ENCODE measurements at regions not wholly inside any gene's neighbourhood (a gene's known extent, or its start where the extent isn't known, plus 50 kb on each side); places are given as distances from the start of the nearest gene placed in this dataset.

DNA sequence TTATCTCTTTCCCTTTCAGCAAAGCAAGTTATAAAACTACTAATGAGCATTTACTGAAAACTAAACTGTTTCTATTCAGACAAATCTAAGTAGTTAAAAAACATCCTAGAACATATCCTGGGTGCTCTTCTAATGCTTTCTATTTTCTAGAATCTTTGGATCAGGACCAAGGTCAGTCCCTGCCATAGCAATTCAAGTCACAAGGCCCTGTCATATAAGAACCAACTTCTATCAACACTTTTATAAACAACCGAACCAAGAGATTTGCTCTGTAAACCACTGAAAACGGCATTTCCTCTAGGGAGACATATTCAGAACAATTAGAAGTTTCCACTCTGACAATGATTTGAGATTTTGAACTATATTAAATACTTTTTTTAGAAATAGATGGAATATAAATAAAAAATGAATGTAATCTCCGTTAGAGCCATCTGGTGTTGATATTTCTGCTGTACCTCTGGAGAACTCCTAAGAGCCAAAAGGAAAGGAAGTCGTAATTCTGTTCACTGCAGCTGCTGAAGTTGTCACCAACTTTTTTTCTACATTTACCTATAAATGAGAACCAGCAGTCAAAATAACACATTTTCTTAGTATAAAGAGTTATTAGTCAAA is 51.4 kb upstream of the LGSN start:
- no peak for DNase-seq

DNA sequence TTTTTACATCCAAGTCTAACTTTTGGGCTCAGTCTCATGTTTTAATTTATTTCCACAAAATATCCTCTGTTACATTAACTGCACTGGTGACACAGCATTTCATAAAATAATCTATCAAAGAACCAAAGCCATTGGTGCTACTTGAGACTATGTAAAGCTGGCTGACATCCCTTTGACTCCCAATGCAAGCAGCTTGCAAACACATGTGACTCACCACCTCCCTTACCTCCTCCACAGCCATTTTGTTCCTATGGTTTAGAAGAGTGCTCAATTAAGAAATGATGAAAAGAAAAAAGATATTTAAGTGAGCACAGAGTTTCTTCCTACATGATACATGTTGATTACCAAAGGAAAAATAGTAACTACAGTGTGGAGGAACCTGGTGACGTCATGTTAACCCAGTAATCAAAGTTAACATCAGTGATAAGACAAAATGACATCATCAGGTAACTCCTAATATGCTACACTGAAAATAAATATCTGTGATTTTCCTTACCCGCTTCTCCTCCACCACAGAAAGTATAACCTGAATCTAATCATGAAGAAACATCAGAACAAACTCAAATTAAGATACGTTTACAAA is 53.3 kb upstream of the LGSN start:
- DNase-seq: no peak

DNA sequence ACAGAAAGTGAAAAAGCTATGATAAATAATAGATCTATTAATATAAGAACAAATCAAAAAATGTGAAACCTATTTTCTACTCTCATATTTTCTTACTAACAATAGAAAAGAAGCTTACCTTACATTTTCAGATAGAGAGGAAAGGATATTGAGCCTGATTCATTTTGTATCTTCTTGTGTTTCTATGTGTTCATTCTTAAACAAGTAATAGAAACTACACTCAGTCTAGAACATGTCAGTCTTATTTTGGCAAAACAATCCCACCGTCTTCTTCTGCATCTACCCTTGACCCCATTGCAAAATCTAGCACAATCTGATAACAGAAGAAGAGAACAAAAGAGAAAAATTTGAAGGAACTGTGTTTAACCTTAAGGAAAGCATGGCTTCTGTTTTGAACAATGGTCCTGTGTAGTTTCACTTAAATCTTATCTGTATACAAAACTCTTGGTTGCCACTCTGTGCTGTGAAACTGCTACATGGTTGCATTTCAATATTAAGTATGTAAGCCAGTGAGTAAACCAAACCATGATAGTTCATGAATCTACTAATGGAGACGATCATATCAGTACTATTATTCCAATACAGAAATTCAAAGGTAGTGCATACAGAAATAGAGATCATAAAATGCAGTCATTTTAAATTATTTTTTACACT is 69.5 kb upstream of the LGSN start:
- DNase-seq: no peak

DNA sequence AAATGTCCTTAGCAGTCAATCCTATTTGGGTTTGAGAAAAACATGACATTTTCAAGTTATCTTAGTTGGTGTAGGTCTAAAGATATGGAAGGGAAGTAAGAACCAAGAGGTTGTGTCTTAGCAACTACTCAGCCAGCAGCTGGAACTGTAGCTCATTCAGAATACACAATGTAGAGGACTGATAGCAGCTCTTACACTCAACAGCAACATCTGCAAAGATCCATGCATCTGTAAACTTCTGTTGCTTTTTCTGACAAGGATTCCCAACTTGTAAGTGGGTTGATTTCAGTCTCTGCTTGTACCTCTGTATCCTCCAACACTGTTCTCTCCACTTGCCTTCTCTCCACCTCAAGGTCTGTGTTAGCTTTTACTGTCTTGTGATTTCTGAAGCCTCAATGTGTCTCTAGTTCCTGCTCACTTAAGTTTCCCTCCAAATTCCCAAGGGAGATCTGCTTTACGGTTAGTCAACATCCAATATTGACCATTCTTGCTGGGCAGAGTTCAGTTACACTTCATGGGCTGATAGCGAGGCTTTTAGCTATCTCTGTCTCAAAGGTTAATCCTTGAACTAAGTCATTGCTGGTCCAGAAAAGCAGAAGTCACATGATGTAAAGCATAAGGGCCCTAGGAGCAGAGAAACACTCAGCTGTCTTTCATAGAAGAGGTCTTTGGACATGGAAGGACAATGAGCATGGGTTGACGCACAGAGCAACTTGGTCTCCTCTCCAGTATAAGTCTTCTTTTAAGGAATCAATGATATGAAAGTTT is 71.6 kb upstream of the LGSN start:
- no peak for DNase-seq

DNA sequence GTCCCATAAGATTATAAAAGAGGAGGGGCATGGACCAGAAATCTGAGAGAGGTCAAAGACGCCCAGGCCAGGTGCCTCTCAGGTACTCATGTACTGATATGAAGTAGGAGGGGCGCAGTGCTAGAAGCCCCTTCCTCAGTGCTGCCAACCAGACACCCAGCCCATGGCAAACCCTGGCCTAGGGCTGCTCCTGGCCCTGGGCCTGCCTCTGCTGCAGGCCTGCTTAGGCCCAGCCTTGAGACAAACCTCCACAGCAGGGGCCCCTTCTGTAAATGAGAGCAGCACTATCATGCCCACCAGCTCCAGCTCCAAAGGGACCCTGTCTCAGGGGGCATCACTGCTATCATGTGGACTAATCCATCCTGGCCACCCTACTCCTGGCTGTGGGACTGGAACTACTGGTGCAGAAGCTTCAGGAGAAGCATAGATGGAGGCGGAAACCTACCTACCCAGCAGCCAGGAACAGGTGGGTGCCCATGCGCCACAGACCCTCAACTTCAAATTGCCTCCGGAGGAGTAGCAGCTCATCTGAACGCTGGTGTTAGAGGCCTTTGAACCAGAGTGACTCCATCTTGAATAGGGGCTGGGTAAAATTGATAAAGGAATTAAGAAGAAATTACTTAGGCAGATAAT is 72.4 kb upstream of the LGSN start:
- DNase-seq: no peak

DNA sequence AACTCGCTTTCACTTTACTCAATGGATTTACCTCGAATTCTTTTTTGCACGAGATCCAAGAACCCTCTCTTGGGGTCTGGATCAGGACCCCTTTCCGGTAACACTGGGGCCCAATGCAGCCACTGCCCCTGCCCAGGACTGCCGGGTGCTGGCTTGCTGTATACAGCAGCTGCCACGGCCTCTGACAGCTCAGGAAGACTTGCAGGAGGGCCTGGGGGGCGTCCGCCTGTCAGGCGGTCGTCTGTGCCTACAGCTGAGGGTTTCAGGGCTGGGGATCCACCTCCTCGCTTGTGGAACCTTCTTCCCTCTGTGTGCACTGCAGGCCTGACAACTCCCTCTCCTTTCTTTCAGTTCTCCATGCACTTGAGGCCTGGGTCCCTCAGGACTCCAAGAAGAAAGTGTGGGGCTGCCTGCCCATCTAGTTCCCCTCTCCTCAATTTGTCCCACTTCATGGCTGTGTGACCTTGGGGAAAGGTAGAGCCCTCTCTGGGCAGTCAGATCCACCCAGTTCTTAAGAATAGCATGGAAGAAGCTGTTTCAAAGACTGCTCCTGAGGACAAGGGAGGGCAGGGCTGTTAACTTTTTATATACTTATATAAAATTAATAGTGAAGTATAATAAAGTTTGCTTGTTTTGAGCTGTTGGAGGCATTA is 75.0 kb upstream of the LGSN start:
- DNase-seq: no peak

DNA sequence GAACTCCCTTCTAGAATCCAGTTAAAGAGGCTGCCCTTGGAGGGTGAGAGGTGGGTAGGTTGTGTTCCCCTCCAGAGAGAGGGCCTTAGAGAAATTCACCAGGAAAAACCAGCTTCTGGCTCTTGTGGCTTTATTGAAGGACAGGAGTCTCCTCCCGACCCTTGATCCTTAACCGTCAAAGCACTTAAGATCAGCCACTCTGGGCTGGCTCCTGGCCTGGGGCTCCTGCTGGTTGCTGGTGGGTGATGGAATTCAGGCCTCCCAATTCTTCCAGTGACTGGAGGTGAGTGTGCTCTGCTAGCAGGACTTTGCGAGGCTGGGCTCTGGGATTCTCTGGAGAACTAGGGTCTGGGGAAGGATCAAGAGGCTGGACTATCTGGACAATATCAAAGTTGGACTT is 75.6 kb upstream of the LGSN start:
- DNase-seq: no peak

DNA sequence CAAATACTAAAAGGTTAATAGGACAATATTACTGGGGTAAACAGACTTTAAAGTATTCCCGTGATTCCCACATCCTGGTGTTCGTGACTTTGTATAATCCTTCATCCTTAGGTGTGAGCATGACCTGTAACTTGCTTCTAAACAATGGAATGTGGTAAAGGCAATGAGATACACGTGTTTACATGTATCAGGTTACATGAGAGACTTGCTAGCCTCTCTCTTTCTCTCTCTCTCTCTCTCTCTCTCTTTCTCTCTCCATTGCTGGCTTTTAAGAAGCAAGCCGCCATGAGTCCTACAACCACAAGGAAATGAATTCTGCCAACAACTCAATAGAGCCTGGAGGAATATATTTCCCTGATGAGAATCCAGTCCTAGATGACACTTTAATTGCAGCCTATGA is 83.9 kb upstream of the LGSN start:
- DNase-seq: no peak

DNA sequence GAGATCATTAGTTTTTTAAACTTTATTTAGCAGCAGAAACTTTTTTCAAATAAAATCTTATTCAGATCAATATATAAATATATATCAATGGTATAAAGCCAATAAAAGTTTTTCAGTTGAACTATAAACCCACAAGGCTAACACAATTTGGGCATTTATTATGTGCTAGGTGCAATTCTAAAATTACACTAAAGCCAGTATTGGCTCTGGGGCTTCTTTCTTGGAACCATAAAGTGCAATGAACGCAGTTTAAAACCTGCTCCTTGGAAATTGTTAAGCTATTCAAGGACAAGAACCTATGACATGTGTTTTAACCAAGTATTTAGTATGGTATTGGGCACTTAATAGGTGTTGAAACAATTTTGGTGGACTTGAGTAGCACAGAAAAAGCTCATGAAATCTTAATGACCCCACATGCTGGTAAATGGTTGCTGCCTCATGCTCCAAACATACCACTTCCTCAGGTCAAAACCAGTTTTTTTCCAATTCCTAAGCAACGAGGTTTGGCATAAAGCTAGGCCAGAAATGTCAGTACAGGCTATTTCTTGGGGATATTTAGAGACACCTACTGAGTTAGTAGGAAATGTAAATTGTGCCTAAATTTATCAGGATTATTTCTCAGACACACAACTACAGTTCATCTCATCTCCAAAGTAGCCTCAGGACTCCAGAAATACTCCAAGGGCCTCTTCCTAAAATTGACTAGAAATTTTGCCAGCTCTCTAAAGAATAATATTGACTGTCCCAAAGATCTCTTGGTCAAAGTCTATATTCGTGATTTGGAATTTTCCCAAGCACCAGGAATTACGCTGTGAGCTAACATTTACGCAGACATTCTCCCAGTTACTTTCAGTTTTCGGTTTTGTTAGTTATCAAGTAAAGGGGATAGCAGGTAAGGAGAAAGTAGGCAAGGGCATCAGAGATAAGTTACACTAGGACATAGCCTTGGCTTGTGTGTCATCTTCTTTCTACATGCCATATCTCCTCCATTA is 90.9 kb upstream of the LGSN start:
- DNase-seq: no peak

DNA sequence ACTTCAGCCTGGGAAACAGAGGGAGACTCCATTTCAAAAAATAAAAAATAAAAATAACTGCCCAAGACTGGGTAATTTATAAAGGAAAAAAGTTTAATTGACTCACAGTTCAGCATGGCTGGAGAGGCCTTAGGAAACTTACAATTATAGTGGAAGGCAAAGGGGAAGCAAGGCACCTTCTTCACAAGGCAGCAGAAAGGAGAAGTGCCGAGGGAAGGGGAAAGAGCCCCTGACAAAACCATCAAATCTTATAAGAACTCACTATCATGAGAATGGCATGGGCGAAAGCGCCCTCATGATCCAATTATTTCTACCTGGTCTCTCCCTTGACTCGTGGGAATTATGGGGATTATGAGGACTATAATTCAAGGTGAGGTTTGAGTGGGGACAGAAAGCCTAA is 95.5 kb upstream of the LGSN start:
- DNase-seq: no peak

DNA sequence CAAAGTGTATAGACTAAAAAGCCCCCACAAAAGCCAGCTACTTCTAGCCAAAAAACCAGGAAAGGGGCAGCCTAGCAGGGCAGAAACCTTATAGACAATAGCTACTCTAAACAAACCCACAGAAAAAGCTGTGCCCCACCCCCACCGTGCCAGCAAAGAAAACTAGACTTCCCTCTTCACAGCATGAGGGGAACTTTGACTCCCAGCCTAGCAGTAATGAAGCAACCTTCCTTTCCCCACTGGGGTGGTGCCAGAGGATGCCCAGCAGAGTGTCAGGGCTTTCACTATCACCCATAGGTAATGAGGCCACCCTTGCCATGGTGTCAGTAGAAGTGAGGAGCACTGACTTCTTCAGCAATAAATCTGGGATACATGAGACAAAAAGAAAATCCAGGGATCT is 99.0 kb upstream of the LGSN start:
- no peak for DNase-seq

DNA sequence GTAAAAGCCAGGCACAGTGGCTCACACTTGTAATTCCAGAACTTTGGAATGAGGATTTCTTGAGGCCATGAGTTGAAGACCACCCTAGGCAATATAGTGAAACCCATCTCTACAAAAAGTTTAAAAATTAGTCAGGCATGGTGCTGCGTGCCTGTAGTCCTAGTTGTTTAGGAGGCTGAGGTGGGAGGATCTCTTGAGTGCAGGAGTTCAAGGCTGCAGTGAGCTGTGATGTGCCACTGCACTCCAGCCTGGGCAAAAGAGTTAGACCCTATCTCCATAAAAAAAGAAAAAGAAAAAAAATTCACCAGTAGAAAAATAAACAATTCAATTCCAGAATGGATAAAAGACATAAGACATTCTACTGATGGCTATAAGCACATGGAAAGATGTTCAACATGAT is 104.9 kb upstream of the LGSN start:
- no peak for DNase-seq

DNA sequence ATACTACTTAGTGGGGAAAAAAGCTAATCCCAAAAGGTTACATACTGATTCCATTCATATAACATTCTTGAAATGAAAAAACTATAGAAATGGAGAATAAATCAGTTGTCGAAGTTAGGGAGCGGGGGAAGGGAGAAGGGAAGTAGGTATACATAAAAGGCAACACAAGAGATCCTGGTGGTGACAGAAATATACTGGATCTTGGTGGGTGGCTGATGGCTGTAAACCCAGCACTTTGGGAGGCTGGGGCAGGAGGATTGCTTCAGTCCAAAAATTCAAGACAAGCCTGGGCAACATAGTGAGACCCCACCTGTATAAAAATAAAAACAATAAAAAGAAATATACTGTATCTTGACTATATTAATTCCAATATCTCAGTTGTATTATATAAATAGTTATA is 105.7 kb upstream of the LGSN start:
- DNase-seq: no peak

DNA sequence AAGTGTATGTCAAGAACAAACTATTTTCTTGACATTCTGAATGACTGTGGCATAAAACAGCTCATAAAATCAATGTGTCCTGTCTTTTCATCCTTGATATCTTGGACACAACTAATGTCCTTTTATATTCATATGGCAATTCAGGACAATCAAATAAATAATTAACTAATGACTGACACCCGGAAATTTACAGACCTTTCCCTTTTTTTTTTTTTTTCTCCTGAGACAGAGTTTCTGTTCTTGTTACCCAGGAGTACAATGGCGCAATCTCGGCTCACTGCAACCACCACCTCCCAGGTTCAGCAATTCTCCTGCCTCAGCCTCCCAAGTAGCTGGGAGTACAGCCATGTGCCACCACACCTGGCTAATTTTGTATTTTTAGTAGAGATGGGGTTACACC is 107.1 kb upstream of the LGSN start:
- no peak for DNase-seq

DNA sequence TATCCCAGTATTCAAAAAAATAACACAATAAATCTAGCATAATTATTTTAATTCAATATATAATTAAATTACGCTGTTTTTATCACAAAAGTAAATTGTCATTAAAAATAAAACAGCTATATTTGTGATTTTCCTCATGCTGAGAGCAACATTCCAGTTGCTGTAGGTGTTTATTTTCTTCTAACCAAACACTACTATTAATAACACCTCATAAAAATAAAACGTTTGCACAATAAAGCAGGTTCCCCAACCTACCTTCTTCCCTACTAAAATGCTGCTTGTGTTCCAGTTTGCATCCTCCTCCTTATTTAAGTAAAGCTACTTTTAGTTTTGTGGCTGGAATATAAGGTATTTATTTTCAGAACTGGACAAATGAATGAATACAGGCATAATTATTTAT is 108.2 kb upstream of the LGSN start:
- DNase-seq: no peak

DNA sequence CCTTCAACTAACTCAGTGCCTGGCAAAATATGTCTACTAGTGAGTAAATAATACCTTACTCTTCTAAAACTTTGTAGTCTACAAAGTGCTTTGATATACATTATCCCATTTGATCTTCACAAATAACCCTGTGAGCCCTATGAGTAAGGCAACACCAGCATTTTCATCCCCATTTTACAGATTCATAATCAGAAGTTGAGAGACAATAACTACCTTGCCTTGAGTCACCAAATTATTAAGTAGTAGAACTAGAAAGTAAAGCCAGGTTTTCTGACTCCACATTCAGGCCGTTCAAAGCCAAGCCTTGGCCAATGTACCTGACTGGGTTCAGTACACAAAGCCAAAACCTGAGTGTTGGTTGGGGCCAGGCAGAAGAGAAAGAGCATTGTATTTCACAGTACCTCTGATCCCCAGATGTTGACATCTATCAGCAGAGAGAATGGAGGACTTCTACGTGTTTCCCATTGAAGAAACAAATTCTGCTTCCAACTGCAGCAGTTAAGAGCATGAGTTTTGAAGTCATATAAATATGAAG is 111.3 kb upstream of the LGSN start:
- DNase-seq: no peak

DNA sequence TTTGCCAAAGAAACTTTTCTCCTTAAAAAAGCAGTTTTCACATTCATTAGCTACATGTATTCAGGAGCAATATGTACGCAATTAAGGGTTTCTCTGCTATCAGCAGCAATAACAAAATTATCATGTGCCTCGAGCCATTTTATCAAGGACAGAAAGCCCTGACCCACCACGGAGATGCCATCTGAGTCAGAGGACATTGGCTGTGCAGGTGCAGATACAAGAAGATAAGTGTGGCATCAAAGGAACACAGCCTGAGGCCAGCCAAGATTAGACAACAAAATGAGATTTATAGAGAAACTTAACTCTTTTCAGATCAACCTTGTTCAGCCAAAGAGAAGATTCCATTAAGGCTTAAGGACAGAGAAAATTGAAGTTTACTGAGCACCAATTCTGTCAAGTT is 115.2 kb upstream of the LGSN start:
- DNase-seq: no peak

DNA sequence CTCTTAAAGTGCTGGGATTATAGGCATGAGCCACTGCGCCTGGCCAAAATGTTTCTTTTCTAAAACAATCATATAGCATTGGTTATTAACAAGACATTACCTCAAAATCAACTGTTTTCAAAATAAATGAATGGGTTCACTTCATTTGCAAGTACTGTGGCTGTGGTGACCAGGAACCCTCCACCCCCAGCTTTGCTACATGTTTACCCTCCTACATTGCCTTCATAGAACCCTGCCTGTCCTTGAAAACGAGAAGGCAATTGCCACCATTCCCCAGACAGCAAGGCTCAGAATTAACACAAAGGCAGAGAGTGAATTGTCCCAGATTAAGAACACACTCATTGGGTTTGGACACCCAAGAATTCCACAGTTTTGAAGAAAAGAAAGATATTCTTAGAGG is 116.6 kb upstream of the LGSN start:
- no peak for DNase-seq

DNA sequence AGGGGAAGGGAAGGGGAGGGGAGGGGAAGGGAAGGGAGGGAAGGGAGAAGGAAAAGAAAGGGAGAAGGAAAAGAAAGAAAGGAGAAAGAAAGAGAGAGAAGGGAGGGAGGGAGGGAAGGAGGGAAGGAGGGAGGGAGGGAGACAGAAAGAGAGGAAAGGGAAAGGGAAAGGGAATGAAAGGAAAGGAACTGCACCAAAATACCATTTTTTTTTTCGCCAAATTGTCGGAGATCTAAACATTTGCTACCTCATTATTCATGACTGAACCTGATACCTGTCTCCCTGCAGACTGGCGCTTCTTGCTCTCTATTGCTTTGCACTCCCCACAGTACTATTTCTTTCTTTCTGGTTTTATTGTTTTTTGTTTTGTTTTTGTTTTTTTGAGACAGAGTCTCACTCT is 117.3 kb upstream of the LGSN start:
- DNase-seq: no peak

DNA sequence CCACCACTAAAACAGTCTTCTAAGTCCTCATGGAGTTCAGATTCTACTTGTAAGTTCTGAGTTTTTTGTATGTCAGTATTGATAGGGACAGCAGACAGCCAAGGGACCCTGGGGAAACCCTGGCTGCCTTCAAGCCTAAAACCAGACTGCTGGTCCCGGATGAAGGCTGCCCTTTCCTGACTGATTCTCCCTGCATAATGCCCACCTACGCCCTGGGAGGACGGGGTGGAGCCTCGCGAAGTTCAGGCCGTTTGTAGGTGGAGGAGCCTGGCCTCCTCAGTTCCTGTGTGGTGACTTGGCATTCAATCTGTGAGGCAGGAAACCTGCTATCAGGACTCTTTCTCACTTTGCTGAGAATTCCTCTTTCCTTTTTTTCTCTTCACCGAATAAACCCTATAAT is 120.3 kb upstream of the LGSN start:
- DNase-seq: no peak

DNA sequence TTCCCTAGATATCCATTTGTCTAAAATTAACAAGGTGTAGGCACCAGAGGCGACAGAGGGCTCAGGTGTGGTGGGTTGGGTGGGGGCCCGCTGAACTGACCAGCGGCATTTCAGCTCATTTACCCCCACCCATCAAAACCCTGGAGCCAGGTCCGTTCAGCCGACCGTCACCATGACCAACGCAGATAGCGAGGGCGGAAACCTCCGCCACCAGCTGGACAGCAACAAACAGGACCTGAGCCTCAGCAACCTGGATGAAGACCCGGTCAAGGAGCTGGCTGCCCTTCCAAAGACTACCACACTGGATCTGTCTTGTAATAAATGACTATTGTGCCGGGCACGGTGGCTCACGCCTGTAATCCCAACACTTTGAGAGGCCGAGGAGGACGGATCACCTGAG is 120.8 kb upstream of the LGSN start:
- DNase-seq: no peak

Measured in right lung (tissue), 2 donors.